HFFc6 (cell line): ENCODE measurements at regions not wholly inside any gene's neighbourhood (a gene's known extent, or its start where the extent isn't known, plus 50 kb on each side); places are given as distances from the start of the nearest gene placed in this dataset.

Source experiments
- DNase-seq: peaks from one replicate; pipeline ENCODE4 v3.0.0-alpha.2; 2018
- H3K27ac Mint-ChIP-seq: 2 replicates; pipeline ENCODE4 v1.8.0; 2020; ENCODE audit warnings: mild to moderate bottlenecking, mixed read lengths
- H3K27me3 Mint-ChIP-seq: 2 replicates; pipeline ENCODE4 v1.8.0; 2021; ENCODE audit warnings: mild to moderate bottlenecking, moderate library complexity, mixed read lengths; ENCODE audit not compliant: insufficient read depth
- H3K36me3 Mint-ChIP-seq: 2 replicates; pipeline ENCODE4 v1.8.0; 2021; ENCODE audit warnings: low read depth, mixed read lengths
- H3K4me1 Mint-ChIP-seq: 2 replicates; pipeline ENCODE4 v1.8.0; 2020; ENCODE audit warnings: low read depth, mixed read lengths
- H3K4me3 Mint-ChIP-seq: 2 replicates; pipeline ENCODE4 v1.8.0; 2020; ENCODE audit warnings: mild to moderate bottlenecking, moderate library complexity, mixed read lengths
- H3K9me3 Mint-ChIP-seq: 2 replicates; pipeline ENCODE4 v1.8.0; 2020; ENCODE audit warnings: mild to moderate bottlenecking, mixed read lengths
- CTCF ChIP-seq: fragments of 200-600 bp; sonication (generic); IDR thresholded peaks from 2 replicates; pipeline ENCODE4 v1.5.0; 2021; ENCODE audit warnings: antibody characterized with exemption, mild to moderate bottlenecking

GRCh38 chr1:199751506-199751905, 276.0 kb upstream of the NR5A2 start:
- Mint-ChIP-seq H3K27me3 (no peaks in the 10 kb centered on the region; the same call in 1 of the 2 replicates), H3K4me1 (peaks cover 4% of the 10 kb centered on the region; the same call in 1 of the 2 replicates), H3K4me3 (no peak overlapping the region), H3K27ac (no peak overlapping the region), H3K36me3 (peaks cover 14% of the 10 kb centered on the region), H3K9me3 (peaks cover 13% of the 10 kb centered on the region)
- no peak for TF ChIP-seq CTCF
- DNase-seq, result no peak

DNA sequence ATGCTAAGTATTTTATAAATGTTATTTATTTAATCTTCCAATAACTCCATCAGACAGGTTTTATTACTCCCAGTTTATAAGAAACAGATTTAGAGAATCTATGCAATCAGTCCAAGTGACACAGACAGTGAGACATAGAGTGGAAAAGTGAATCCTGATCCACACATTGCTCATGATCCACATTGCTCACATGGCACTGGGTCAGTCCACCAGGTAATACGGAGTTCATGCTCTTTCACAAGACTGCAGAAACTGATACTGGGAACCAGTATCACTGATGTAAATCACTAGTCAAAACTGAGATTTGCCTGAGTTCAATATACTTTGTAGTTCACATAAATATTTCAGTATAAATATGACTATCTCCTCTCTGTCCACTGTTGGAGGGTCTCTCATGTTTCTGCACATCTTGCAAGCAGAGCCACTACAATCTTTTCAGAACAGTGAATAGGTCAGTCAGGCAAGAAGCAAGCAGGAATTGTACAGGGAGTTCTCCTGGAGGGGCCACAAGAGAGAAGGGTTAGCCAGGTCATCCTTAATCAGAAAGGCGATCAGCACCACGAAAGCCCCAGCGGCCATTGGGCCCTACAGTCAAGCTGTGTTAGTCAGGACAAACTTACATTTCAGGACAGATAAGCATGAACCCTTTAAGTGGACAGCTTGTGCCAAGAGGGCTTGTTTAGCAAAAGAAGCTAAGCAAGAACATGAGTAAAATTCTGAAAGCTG, 275.4 kb upstream of the NR5A2 start:
- Mint-ChIP-seq H3K4me3 (no peak overlapping the region), H3K27me3 (no peaks in the 10 kb centered on the region; the same call in 1 of the 2 replicates), H3K4me1 (no peaks in the 10 kb centered on the region), H3K36me3 (peaks cover 14% of the 10 kb centered on the region), H3K27ac (no peak overlapping the region), H3K9me3 (peaks cover 13% of the 10 kb centered on the region)
- DNase-seq, result no peak
- TF ChIP-seq CTCF, result no peak

DNA sequence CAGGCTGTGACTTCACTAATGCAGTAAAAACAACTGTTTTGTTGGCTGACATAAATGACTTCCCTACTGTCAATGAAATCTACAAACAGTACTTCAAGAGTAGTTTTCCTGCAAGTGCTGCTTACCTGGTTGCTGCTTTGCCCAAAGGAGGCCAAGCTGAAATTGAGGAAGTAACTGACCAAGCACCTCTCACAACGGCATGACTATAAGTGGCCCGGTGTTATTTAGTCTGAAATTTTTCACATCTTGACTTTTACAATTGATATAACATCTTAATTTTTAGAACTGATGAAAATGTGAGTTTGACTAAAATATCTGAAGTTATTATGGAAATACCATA, 274.9 kb upstream of the NR5A2 start:
- H3K27ac Mint-ChIP-seq, result no peak overlapping the region

DNA sequence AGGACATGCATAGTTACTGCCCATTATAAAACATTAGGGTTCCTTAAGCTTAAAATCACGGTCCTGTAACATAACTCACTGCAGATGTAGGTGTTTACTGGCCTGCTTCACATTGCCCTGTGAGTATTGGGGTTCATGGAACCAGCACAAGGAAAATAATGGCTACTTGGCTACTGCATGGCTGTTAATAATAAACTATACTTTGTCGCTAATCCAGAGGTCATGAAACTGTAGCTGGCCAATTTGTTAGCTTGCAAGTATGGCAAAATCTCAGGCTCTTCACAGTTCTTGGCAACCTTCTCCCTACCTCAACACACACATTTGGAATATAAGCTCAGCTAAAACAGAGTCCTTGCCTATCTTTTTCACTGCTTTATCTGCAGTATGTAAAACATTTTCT, 274.0 kb upstream of the NR5A2 start:
- H3K27me3 Mint-ChIP-seq, result no peaks in the 10 kb centered on the region; the same call in 1 of the 2 replicates
- peaks cover 14% of the 10 kb centered on the region for H3K36me3 Mint-ChIP-seq
- no peak for TF ChIP-seq CTCF
- H3K27ac Mint-ChIP-seq, result no peak overlapping the region
- peaks cover 13% of the 10 kb centered on the region for H3K9me3 Mint-ChIP-seq
- DNase-seq, result no peak
- H3K4me1 Mint-ChIP-seq, result peaks cover 6% of the 10 kb centered on the region
- H3K4me3 Mint-ChIP-seq, result no peak overlapping the region

More for the DNA sequence above, 274.9 kb upstream of the NR5A2 start:
- no peak for TF ChIP-seq CTCF
- H3K27me3 Mint-ChIP-seq, result no peaks in the 10 kb centered on the region; the same call in 1 of the 2 replicates
- peaks cover 13% of the 10 kb centered on the region for H3K9me3 Mint-ChIP-seq
- H3K4me1 Mint-ChIP-seq, result no peaks in the 10 kb centered on the region
- DNase-seq, result no peak
- no peak overlapping the region for H3K4me3 Mint-ChIP-seq
- H3K36me3 Mint-ChIP-seq, result peaks cover 14% of the 10 kb centered on the region

DNA sequence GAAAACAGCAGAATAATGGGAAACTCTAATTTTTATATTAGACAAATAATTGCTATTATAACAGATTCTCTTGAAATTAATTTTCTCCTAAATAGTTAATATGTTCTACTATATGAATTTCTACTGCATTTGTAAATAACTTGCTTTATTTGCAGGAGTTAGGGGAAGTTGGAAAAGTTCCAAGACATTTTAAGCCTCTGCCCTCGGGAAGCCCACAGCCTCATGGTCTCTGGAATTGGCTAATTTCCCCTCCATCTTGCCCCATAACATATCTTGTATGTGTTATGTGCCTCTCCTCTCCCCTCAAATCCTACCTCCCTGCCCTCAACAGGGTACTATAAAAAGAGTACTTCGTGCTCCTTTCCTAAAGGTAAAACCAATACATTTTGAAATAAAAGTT, 271.4 kb upstream of the NR5A2 start:
- DNase-seq, result no peak
- H3K27ac Mint-ChIP-seq, result no peak overlapping the region
- H3K27me3 Mint-ChIP-seq, result no peaks in the 10 kb centered on the region; the same call in 1 of the 2 replicates
- H3K36me3 Mint-ChIP-seq, result peaks cover 14% of the 10 kb centered on the region
- no peak overlapping the region for H3K4me3 Mint-ChIP-seq
- no peak for TF ChIP-seq CTCF
- peaks cover 16% of the 10 kb centered on the region for H3K4me1 Mint-ChIP-seq
- peaks cover 13% of the 10 kb centered on the region for H3K9me3 Mint-ChIP-seq
